ENCODE measurements at regions not wholly inside any gene's neighbourhood (a gene's known extent, or its start where the extent isn't known, plus 50 kb on each side); places are given as distances from the start of the nearest gene placed in this dataset.

DNA sequence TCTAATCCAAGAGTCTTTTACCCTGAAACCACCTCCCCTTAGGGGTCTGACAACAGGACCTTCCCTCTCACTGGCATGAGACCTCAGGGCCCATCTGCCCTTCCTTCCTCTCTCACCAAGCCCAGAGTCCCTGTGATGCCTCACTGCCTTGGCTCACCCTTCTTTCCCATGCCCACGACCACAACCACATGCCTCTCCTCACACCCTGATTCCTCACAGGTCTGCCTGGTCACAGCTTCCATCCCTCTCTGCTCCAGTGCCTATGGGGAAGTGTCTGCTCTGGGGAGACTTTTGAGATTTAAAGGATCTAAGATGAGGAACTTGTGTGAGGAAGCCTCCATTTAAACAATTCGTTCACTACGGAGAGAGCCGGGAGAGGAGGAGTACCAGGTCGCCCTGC is 98.9 kb upstream of the SH3BP4 start:
- CTCF ChIA-PET: interaction anchor here (1.2 kb wide), 1 partner anchor 11 kb away, joined by 4 read pairs; no protein-coding TSS in a partner anchor
- POLR2A ChIA-PET: no interaction called here
- TF ChIP-seq, protein P1, sequence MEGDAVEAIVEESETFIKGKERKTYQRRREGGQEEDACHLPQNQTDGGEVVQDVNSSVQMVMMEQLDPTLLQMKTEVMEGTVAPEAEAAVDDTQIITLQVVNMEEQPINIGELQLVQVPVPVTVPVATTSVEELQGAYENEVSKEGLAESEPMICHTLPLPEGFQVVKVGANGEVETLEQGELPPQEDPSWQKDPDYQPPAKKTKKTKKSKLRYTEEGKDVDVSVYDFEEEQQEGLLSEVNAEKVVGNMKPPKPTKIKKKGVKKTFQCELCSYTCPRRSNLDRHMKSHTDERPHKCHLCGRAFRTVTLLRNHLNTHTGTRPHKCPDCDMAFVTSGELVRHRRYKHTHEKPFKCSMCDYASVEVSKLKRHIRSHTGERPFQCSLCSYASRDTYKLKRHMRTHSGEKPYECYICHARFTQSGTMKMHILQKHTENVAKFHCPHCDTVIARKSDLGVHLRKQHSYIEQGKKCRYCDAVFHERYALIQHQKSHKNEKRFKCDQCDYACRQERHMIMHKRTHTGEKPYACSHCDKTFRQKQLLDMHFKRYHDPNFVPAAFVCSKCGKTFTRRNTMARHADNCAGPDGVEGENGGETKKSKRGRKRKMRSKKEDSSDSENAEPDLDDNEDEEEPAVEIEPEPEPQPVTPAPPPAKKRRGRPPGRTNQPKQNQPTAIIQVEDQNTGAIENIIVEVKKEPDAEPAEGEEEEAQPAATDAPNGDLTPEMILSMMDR (IDR thresholded peaks at IDR 0.05; ENCODE audit: control extremely low read depth, extremely low read depth, low read depth, missing control alignments): no peak
- no peak for DNase-seq (ENCODE audit: extremely low spot score)

DNA sequence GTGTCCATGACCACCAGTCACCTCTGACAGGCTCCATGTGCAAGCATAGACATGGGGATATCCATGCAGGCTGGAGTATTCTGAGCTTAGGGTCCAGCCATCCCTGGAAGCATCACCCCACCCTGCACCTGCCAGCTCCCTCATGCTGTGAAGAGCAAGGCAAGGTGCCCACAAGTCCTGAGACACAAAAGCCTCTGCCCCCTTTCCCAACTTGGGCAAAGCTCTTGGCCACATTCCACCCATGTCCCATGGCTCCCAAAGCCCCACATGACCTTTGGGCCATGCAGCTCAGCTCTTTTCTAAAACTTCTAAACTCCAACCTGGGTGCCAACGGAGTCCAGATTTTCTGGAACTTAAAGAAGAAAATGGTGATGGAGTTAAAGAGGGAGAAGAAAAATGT is 99.8 kb upstream of the SH3BP4 start:
- TF ChIP-seq, protein P1 (IDR thresholded peaks at IDR 0.05; ENCODE audit: control extremely low read depth, extremely low read depth, low read depth, missing control alignments): no peak
- ChIA-PET POLR2A (no interaction called here), CTCF (interaction anchor here (1.2 kb wide), 1 partner anchor 10 kb away, joined by 4 read pairs; no protein-coding TSS in a partner anchor)

DNA sequence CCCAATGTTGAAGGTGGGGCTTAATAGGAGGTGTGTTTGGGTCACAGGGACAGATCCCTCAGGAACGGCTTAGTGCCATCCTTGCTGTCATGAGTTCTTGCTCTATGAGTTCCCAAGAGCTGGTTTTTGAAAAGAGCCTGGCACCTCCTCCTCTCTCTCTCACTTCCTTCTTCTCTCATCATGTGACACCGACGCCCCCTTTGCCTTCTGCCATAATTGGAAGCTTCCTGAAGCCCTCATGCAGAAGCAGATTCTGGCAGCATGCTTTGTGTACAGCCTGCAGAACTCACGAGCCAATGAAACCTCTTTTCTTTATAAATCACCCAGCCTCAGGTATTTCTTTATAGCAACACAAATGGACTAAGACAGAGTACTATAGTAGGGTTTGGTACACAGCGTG is 100.4 kb upstream of the SH3BP4 start:
- no peak for DNase-seq (ENCODE audit: extremely low spot score)
- TF ChIP-seq, protein P1 (IDR thresholded peaks at IDR 0.05; ENCODE audit: control extremely low read depth, extremely low read depth, low read depth, missing control alignments): no peak
- ChIA-PET POLR2A (no interaction called here), CTCF (no interaction called here)

More for the DNA sequence above, 99.8 kb upstream of the SH3BP4 start:
- DNase-seq (ENCODE audit: extremely low spot score): no peak

DNA sequence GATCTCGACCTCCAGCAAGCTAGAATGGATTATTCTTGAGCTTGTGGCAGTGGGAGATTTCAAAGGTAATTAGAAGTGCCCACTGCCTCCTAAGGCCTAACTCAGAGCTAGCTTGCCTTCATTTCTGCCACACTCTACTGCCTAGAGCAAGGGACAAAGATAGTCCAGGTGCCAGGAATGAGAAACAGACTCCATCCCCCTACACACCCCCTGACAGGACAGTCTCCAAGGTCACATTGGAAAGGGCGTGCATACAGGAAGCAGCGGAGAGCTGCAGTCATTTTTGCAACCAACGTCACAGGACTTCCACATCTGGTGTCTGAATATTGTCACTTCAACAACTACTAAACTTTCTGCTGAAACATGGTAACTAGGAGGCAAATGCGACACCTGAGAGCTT is 101.0 kb upstream of the SH3BP4 start:
- POLR2A ChIA-PET: no interaction called here
- TF ChIP-seq, protein P1 (IDR thresholded peaks at IDR 0.05; ENCODE audit: control extremely low read depth, extremely low read depth, low read depth, missing control alignments): no peak

DNA sequence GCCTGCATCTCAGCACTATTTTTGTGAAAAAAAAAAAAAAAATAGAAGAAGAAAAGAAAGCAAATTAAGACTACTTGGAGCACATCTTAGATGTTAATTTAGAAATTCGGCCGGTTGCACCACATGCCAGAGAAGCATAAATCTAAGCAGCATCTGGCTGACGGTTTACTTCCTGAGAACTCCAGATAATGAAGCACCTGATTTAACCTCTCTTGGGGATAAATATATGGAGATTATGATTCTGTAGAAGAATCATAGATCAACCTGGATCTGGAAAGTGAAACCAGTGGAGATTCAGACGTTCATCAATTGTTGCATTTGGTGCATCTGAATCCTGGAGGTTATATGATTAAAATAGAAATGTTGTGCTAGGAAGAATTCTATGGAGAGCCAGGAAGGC is 102.1 kb upstream of the SH3BP4 start:
- CTCF ChIA-PET: no interaction called here
- POLR2A ChIA-PET: no interaction called here

More for the DNA sequence above, 101.0 kb upstream of the SH3BP4 start:
- DNase-seq (ENCODE audit: extremely low spot score): no peak
- CTCF ChIA-PET: no interaction called here

DNA sequence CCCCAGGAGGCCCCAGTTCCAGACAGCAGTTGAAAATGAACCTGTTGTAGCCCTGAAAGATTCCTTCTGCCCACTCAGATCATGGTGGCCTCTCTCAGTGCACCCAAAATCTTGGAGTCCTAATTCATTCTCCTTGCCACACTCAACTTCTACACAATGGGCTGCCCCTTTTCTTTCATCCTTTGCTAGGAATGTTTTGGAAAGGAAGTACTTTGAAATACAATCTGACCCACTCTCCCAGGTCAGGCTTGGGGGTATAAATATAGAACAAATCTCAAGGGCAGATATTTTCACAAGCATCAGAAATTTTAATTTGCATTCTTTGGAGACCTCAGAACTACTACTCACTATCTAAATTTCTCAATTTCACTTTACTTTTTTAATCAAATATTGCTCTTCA is 103.2 kb upstream of the SH3BP4 start:
- CTCF ChIA-PET: no interaction called here
- POLR2A ChIA-PET: no interaction called here
- TF ChIP-seq, protein P1 (IDR thresholded peaks at IDR 0.05; ENCODE audit: control extremely low read depth, extremely low read depth, low read depth, missing control alignments): no peak
- no peak for DNase-seq (ENCODE audit: extremely low spot score)

More for the DNA sequence above, 102.1 kb upstream of the SH3BP4 start:
- TF ChIP-seq, protein P1 (IDR thresholded peaks at IDR 0.05; ENCODE audit: control extremely low read depth, extremely low read depth, low read depth, missing control alignments): no peak
- DNase-seq (ENCODE audit: extremely low spot score): no peak

DNA sequence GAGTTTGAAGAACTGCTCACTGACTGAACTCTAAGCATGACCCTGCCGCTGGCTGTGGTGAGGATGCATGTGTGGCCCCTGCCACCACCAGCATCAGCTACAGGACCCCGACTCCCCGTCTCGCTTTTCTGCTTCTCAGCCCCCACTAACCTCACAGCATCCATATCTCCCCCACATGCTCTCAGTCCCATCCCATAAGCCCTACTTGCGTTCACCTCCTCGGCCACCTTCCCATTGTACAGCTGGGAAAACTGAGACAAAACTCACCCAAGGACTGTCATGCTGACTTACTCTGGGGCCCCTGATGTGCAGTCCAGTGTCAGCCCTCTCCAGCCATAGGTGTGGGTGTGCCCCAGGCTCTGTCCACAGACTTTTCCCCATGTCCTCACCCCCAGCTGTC is 104.2 kb upstream of the SH3BP4 start:
- TF ChIP-seq, protein P1 (IDR thresholded peaks at IDR 0.05; ENCODE audit: control extremely low read depth, extremely low read depth, low read depth, missing control alignments): no peak
- DNase-seq (ENCODE audit: extremely low spot score): no peak
- CTCF ChIA-PET: no interaction called here
- POLR2A ChIA-PET: no interaction called here

All from GM10248 (cell line).